HG02798 (cell line): ENCODE measurements at regions not wholly inside any gene's neighbourhood (a gene's known extent, or its start where the extent isn't known, plus 50 kb on each side); places are given as distances from the start of the nearest gene placed in this dataset.
"Not testable (repeated sequence)": the region's sequence is repeated elsewhere in the genome, so short reads cannot be mapped to it uniquely, and the experiment has no call there.

Experiments
- ATAC-seq: cut with Tn5 transposase; IDR thresholded peaks from one replicate; pipeline ENCODE4 v1.9.1; 2021; ENCODE audit warnings: mild to moderate bottlenecking; ENCODE audit not compliant: unreplicated experiment, poor library complexity

- no peak for ATAC-seq
Measured at GRCh38 chr6:85136310-85136709, 313.6 kb upstream of the NT5E start.

DNA sequence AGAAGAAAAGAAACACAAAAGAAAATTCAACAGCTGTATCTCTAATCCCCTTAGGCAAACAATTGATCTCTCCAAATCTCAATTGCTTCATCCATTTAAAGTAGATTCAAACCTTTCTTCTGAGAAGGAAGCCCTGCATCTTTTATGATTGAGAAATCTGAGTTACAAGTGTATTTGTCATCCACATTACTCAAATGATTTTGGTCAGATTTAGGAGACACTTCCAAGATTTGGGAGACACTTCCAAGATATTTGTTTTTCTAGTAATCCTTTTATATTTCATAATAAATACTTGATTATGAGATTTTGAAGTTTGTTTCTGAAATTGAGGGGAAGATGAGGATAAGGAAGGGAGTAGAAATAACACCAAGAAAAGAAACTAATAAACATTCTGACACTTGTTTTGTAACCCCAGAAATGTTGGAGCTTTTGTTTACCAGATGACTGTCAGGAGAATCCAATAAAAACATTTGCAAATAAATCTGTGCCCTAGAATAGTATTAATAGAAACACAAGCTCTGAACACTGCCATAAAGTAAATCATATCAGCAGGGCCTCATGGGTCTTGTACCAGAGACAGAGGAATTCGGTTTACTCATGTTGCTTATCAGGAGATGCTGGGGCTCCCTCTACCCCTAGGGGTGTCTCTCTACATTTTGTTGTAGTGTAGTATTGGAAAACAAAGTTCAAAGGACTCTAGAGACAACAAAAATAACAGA lies 314.3 kb upstream of the NT5E start:
- ATAC-seq, result no peak

- ATAC-seq, result no peak
Measured at GRCh38 chr6:85134172-85134571, 315.7 kb upstream of the NT5E start.

DNA sequence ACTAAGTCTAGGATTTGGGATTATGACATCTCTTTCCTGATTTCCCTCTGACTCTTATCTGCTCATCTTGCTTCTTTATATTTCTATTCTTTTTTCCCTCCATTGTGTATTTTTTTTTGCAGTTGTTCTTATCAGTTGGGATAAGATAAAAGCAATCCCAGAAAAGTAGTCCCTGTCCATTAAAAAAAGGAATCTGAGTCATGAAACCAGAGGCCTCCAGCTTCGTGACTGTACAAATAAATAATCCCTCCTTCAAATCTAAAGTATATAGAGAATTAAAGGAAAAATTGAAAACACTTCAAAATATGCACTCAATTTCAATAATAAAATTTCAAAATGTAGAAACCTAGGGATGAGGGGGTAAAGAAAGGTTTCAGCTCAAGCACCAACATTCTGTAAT lies 317.8 kb upstream of the NT5E start:
- ATAC-seq, result no peak

GRCh38 chr6:85130743-85131142 lies 319.1 kb upstream of the NT5E start:
- ATAC-seq, result no peak

- no peak for ATAC-seq
Measured at GRCh38 chr6:85129881-85130280, 320.0 kb upstream of the NT5E start.

- no peak for ATAC-seq
Measured at GRCh38 chr6:85128781-85129180, 321.1 kb upstream of the NT5E start.

GRCh38 chr6:85128256-85128655 lies 321.6 kb upstream of the NT5E start:
- ATAC-seq, result not testable (repeated sequence)

GRCh38 chr6:85127696-85128243 lies 322.1 kb upstream of the NT5E start:
- no peak for ATAC-seq

GRCh38 chr6:85127168-85127498 lies 322.8 kb upstream of the NT5E start:
- ATAC-seq, result peak; percentile 2

DNA sequence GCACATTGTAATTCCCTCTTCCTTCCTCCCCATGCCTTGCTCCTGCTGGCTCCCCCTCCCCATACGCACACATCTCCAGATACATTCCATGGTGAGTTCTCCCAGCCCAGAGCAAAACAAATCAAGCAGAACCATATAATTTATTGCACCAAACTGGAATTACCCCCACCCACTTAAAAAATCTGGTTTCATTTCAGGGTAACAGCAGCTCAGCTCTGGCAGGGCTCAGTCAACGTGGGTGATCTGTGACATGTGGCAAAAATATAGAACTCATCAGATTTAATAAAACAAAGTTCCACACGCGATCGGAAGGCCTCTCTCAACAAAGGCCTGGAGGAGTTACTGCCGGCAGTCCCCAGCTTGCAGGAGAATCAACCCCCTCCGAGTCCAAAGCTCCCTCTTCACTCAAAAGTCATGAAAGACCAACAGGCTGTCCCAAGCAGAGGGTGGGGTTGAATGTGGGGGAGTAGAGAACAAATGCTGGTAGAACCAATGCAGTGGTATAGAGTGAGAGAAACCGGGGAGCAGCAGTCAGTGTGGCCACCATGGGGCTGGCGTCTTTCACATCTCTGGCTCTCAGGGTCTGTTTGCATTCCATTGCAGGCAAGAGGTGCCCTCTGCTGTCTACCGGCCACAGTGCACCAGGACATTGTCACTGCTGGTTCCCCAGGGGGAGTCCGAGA lies 323.3 kb upstream of the NT5E start:
- ATAC-seq, result peak; percentile 91

DNA sequence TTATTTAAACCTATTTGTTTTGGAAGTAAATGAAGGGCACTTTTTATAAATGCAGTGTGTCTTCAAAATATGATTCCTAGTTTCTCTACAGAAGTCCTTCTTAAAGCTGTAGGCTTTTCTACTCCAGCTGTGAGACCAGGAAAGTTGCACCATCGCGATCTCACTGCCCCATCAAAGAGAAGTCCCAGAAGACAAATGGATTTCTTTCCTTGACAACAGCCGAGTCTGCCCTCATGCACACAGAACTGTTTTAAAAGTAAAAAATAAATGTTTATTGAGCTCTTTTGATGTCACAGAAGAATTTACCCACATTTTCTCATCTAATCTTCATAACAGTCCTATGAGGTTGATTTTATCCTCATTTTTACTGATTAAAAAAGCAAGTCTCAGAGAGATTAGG lies 324.4 kb upstream of the NT5E start:
- ATAC-seq, result no peak

- ATAC-seq, result no peak
Measured at GRCh38 chr6:85124472-85125354, 325.2 kb upstream of the NT5E start.

DNA sequence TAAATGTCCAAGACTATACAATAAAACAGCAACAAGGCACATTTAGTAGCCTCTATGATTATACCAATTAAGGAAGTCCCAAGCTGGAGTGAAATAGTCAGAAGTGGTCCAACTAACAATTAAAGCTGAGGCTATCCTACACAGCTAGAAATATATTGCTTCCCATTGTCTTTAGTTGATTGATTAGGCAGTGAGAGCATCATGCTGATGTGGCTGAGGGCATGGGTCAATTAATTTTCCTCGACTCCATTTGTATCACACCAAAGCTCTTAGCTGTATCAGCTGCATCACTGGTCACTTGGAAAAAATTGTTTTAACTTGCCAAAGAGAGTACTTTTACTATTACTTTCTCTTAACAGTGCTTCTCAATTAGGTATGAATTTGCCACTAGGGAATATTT lies 328.7 kb upstream of the NT5E start:
- no peak for ATAC-seq

- no peak for ATAC-seq
Measured at GRCh38 chr6:85118652-85119235, 331.1 kb upstream of the NT5E start.

GRCh38 chr6:85118233-85118632 lies 331.6 kb upstream of the NT5E start:
- ATAC-seq, result no peak

DNA sequence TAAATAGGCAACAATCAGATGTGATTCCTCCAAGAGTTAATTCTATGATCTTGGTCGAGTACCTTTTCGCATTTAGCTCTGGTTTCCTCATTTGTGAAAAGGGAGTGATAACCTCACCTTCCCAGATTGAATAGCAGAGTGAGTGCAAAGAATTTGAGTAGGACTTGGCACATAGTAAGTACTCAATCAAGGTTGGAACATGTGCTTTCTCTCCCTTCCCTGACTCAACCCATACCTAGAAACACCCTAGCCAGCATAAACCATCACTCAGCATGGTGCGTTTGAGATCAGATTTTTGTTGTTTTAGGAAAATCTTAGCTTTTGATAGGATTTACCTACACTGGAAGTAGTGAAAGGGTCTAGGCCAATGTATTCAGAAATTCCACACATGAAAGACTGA lies 333.4 kb upstream of the NT5E start:
- no peak for ATAC-seq

- ATAC-seq, result no peak
Measured at GRCh38 chr6:85115876-85116275, 334.0 kb upstream of the NT5E start.

- no peak for ATAC-seq
Measured at GRCh38 chr6:85115376-85115775, 334.5 kb upstream of the NT5E start.

GRCh38 chr6:85114581-85114935 lies 335.3 kb upstream of the NT5E start:
- no peak for ATAC-seq
